Naive thymus-derived CD4-positive, alpha-beta T cell (primary cell): ENCODE measurements at regions not wholly inside any gene's neighbourhood (a gene's known extent, or its start where the extent isn't known, plus 50 kb on each side); places are given as distances from the start of the nearest gene placed in this dataset.

Experiments
- ATAC-seq: fragments of 150-1000 bp; cut with Tn5 transposase; 2 replicates; pipeline ENCODE4 v1.10.0; 2021; ENCODE audit warnings: mild to moderate bottlenecking, moderate library complexity
- CTCF ChIA-PET: fragments of 350-600 bp; sonication (Branson Sonifier 250); formaldehyde crosslinking; loops from one replicate; lab custom pipeline; 2021; ENCODE audit warnings: antibody characterized with exemption; lab: Charles Lee
- POLR2A ChIA-PET: fragments of 350-600 bp; sonication (Branson Sonifier 250); formaldehyde crosslinking; loops from one replicate; lab custom pipeline; 2021; ENCODE audit warnings: antibody characterized with exemption, inconsistent platforms; lab: Charles Lee
- DNase-seq, 9 donors: peaks; one replicate each; pipeline versions ENCODE4 v3.0.0 to v3.0.0-alpha.2; 2020 to 2022; ENCODE audit warnings: mixed read lengths in 1 of 9
- H3K27ac ChIP-seq: one replicate; pipeline ENCODE4 v1.7.0; 2013; ENCODE audit warnings: mild to moderate bottlenecking, low read depth, low read length, moderate library complexity
- H3K27me3 ChIP-seq, 2 donors: one replicate each; pipeline ENCODE4 v1.7.0; 2013; ENCODE audit warnings: low read length in 2 of 2, mild to moderate bottlenecking in 2 of 2, moderate library complexity in 2 of 2; ENCODE audit not compliant: control insufficient read depth in 2 of 2, insufficient read depth in 2 of 2
- H3K36me3 ChIP-seq, 3 experiments: 1 replicate in 2 of 3; 2 replicates in 1 of 3; pipeline ENCODE4 v1.7.0; 2013; ENCODE audit warnings: low read length in 3 of 3, mild to moderate bottlenecking in 3 of 3, moderate library complexity in 1 of 3; ENCODE audit not compliant: insufficient read depth in 3 of 3, control insufficient read depth in 2 of 3
- H3K4me1 ChIP-seq, 2 donors: one replicate each; pipeline ENCODE4 v1.7.0; 2013; ENCODE audit warnings: low read length in 2 of 2, mild to moderate bottlenecking in 2 of 2, moderate library complexity in 1 of 2; ENCODE audit not compliant: control insufficient read depth in 2 of 2, insufficient read depth in 2 of 2
- H3K4me3 ChIP-seq: 2 replicates; pipeline ENCODE4 v1.7.0; 2013; ENCODE audit warnings: mild to moderate bottlenecking, low read length
- H3K9me3 ChIP-seq, 3 experiments: 1 replicate in 2 of 3; 2 replicates in 1 of 3; pipeline ENCODE4 v1.7.0; 2013; ENCODE audit warnings: low read length in 3 of 3; ENCODE audit not compliant: control insufficient read depth in 2 of 3
- H3K27ac Mint-ChIP-seq, 9 donors: one replicate each; pipeline ENCODE4 v1.8.0; 2020 to 2022; ENCODE audit warnings: mixed read lengths in 9 of 9, mild to moderate bottlenecking in 8 of 9, moderate library complexity in 5 of 9, inconsistent platforms in 2 of 9
- H3K27me3 Mint-ChIP-seq, 5 donors: one replicate each; pipeline ENCODE4 v1.8.0; 2021 to 2022; ENCODE audit warnings: mixed read lengths in 5 of 5, mild to moderate bottlenecking in 1 of 5
- H3K36me3 Mint-ChIP-seq, 5 donors: one replicate each; pipeline ENCODE4 v1.8.0; 2020 to 2022; ENCODE audit warnings: mixed read lengths in 5 of 5, mild to moderate bottlenecking in 3 of 5, inconsistent platforms in 1 of 5
- H3K4me1 Mint-ChIP-seq, 7 donors: one replicate each; pipeline ENCODE4 v1.8.0; 2020 to 2022; ENCODE audit warnings: mixed read lengths in 7 of 7, mild to moderate bottlenecking in 3 of 7, inconsistent platforms in 1 of 7
- H3K4me3 Mint-ChIP-seq, 10 donors: one replicate each; pipeline ENCODE4 v1.8.0; 2020 to 2022; ENCODE audit warnings: mild to moderate bottlenecking in 10 of 10, mixed read lengths in 10 of 10, moderate library complexity in 6 of 10, inconsistent platforms in 2 of 10
- H3K9me3 Mint-ChIP-seq, 11 donors: one replicate each; pipeline ENCODE4 v1.8.0; 2020 to 2022; ENCODE audit warnings: mixed read lengths in 11 of 11, mild to moderate bottlenecking in 4 of 11, inconsistent platforms in 1 of 11, moderate library complexity in 1 of 11
- intact Hi-C, 2 donors: fragments of 100-400 bp; cut with micrococcal nuclease; formaldehyde crosslinking; loops; one replicate each; pipeline ENCODE4 v1.15.1; 2023

- CTCF ChIA-PET, result no interaction called here
- Histone ChIP-seq H3K4me3 (no peak overlapping the region), H3K4me1 (no peaks in the 10 kb centered on the region), H3K9me3 (no peaks in the 10 kb centered on the region), H3K27me3 (no peaks in the 10 kb centered on the region), H3K27ac (no peak overlapping the region), H3K36me3 (no peaks in the 10 kb centered on the region)
- Mint-ChIP-seq H3K36me3 (no peaks in the 10 kb centered on the region), H3K9me3 (peaks cover 0 to 3% (median 0%) of the 10 kb centered on the region in 11 donors), H3K27ac (no peak overlapping the region), H3K27me3 (peaks cover 4 to 34% (median 15%) of the 10 kb centered on the region in 5 donors), H3K4me3 (no peak overlapping the region), H3K4me1 (no peaks in the 10 kb centered on the region)
- POLR2A ChIA-PET, result no interaction called here
- intact Hi-C loops, result no loop called here
- DNase-seq, result no peak
- ATAC-seq, result no peak
Measured at GRCh38 chr3:124256599-124256998, 264.7 kb upstream of the ROPN1 start.

- H3K4me3 Mint-ChIP-seq, result no peak overlapping the region
- CTCF ChIA-PET, result no interaction called here
- peaks cover 4 to 27% (median 19%) of the 10 kb centered on the region in 5 donors for H3K27me3 Mint-ChIP-seq
- POLR2A ChIA-PET, result no interaction called here
- H3K27me3 ChIP-seq, result no peaks in the 10 kb centered on the region
- no peaks in the 10 kb centered on the region for H3K36me3 Mint-ChIP-seq
- H3K36me3 ChIP-seq, result no peaks in the 10 kb centered on the region
- no peak overlapping the region for H3K4me3 ChIP-seq
- no peaks in the 10 kb centered on the region for H3K9me3 ChIP-seq
- H3K9me3 Mint-ChIP-seq, result peaks cover 0 to 3% (median 0%) of the 10 kb centered on the region in 11 donors
- DNase-seq (no peak), ATAC-seq (no peak)
- no peak overlapping the region for H3K27ac ChIP-seq
- no peak overlapping the region for H3K27ac Mint-ChIP-seq
- intact Hi-C loops, result no loop called here
- no peaks in the 10 kb centered on the region for H3K4me1 ChIP-seq
- no peaks in the 10 kb centered on the region for H3K4me1 Mint-ChIP-seq
Measured at GRCh38 chr3:124257336-124257864, 265.5 kb upstream of the ROPN1 start.

DNA sequence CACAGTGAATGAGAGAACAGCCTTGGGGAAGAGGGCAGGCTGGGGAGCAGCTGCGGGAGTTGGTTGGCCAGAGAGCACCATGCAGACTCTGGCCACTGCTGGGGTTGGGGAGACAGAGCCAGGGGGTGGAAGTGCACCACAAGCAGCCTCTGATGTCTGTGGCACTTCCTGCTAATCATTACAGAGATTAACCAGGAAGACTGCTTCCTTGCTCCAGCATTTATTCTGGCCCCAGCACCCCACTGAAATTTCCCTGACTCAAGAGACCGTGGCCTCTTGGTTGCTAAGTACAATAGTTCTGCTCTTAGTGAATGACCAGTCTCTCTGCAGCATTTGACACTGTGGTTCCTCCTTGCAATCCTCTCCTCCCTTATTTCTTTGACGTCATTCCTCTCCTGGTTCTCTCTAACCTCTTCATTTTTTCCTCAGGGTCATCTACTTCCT is 266.2 kb upstream of the ROPN1 start:
- H3K36me3 Mint-ChIP-seq, result no peaks in the 10 kb centered on the region

DNA sequence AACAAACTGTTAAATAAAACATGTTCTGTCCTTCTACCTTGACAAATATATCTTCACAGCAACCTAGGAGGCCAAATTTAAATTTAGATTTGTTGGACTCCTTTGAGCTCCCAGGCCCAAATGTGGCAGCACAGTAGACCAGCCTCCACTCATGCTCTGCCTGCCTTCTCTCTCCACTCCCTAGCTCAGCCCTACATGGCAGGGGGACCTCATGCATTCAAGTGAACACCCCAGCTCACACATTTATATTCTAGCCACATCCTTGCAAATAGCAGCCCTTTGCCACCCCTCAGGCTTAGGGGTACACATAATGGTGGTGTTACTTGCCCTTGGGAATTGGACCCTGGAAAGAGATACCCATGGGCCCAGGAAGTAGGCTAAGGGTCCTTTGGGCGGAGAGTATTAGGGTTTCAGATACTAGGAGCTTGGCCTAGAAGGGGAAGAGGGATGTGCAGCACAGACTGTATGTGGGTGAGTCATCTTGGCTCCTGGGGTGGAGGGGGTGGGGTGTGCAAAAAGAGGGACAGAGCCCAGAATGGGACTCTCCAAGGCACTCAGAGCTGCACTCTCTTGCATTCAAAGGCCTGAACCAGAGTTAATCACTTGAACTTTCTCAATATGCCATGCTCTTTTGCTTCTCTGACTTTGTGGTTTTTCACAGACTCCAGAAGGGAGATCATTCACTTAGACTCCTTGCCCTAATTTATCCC is 268.4 kb upstream of the ROPN1 start:
- Mint-ChIP-seq H3K4me3 (no peak overlapping the region), H3K9me3 (peaks cover 0 to 2% (median 0%) of the 10 kb centered on the region in 11 donors), H3K4me1 (no peaks in the 10 kb centered on the region), H3K27me3 (peaks cover 4 to 17% (median 13%) of the 10 kb centered on the region in 5 donors), H3K36me3 (no peaks in the 10 kb centered on the region), H3K27ac (no peak overlapping the region)
- POLR2A ChIA-PET, result no interaction called here
- no peaks in the 10 kb centered on the region for H3K4me1 ChIP-seq
- intact Hi-C loops, result no loop called here
- H3K36me3 ChIP-seq, result no peaks in the 10 kb centered on the region
- H3K27ac ChIP-seq, result no peak overlapping the region
- no peak for ATAC-seq
- no peak overlapping the region for H3K4me3 ChIP-seq
- no peaks in the 10 kb centered on the region for H3K9me3 ChIP-seq
- no peaks in the 10 kb centered on the region for H3K27me3 ChIP-seq
- CTCF ChIA-PET, result no interaction called here
- no peak for DNase-seq

More for the DNA sequence above, 266.2 kb upstream of the ROPN1 start:
- Mint-ChIP-seq H3K4me1 (no peaks in the 10 kb centered on the region), H3K4me3 (no peak overlapping the region), H3K27ac (no peak overlapping the region), H3K27me3 (peaks cover 4 to 22% (median 19%) of the 10 kb centered on the region in 5 donors), H3K9me3 (peaks cover 0 to 3% (median 0%) of the 10 kb centered on the region in 11 donors)
- intact Hi-C loops, result no loop called here
- Histone ChIP-seq H3K9me3 (no peaks in the 10 kb centered on the region), H3K27me3 (no peaks in the 10 kb centered on the region), H3K4me3 (no peak overlapping the region), H3K4me1 (no peaks in the 10 kb centered on the region), H3K36me3 (no peaks in the 10 kb centered on the region), H3K27ac (no peak overlapping the region)
- POLR2A ChIA-PET, result no interaction called here
- ATAC-seq, result no peak
- CTCF ChIA-PET, result no interaction called here
- no peak for DNase-seq

DNA sequence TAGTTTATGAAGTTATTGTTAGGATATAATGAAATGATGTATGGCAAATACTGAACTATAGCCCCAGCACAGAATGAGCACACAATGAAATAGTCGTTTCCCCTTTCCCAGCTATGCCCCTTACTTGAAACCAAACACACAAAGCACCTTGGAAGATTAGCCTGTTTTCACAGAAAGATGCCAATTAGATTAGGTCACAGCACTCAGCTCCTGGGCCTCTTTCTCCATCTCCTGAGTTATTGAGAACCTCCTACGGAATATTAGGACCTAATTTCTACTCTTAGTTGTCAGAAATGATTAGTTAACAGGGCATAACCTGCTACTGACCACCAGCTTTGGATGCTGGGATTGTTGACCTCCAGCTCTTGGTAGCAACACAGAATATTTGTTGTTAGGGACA is 269.4 kb upstream of the ROPN1 start:
- H3K27me3 Mint-ChIP-seq, result peaks cover 4 to 10% (median 4%) of the 10 kb centered on the region in 5 donors
- Histone ChIP-seq H3K4me3 (no peak overlapping the region), H3K27me3 (no peaks in the 10 kb centered on the region), H3K27ac (no peak overlapping the region), H3K4me1 (no peaks in the 10 kb centered on the region), H3K36me3 (no peaks in the 10 kb centered on the region), H3K9me3 (no peaks in the 10 kb centered on the region)
- intact Hi-C loops, result no loop called here
- ChIA-PET POLR2A (no interaction called here), CTCF (no interaction called here)
- no peak overlapping the region for H3K4me3 Mint-ChIP-seq
- no peak overlapping the region for H3K27ac Mint-ChIP-seq
- H3K4me1 Mint-ChIP-seq, result no peaks in the 10 kb centered on the region
- ATAC-seq (no peak), DNase-seq (no peak)
- peaks cover 0 to 2% (median 0%) of the 10 kb centered on the region in 11 donors for H3K9me3 Mint-ChIP-seq
- no peaks in the 10 kb centered on the region for H3K36me3 Mint-ChIP-seq

- no peak overlapping the region for H3K27ac Mint-ChIP-seq
- no peaks in the 10 kb centered on the region for H3K36me3 ChIP-seq
- ATAC-seq, result no peak
- H3K4me3 Mint-ChIP-seq, result no peak overlapping the region
- H3K9me3 ChIP-seq, result no peaks in the 10 kb centered on the region
- intact Hi-C loops, result no loop called here
- no peaks in the 10 kb centered on the region for H3K4me1 ChIP-seq
- H3K27me3 Mint-ChIP-seq, result peaks cover 0 to 10% (median 4%) of the 10 kb centered on the region in 5 donors
- no peak overlapping the region for H3K4me3 ChIP-seq
- no peak for DNase-seq
- H3K36me3 Mint-ChIP-seq, result no peaks in the 10 kb centered on the region
- ChIA-PET POLR2A (no interaction called here), CTCF (no interaction called here)
- no peaks in the 10 kb centered on the region for H3K27me3 ChIP-seq
- no peaks in the 10 kb centered on the region for H3K4me1 Mint-ChIP-seq
- H3K9me3 Mint-ChIP-seq, result no peaks in the 10 kb centered on the region
- H3K27ac ChIP-seq, result no peak overlapping the region
Measured at GRCh38 chr3:124263168-124263567, 271.2 kb upstream of the ROPN1 start.

DNA sequence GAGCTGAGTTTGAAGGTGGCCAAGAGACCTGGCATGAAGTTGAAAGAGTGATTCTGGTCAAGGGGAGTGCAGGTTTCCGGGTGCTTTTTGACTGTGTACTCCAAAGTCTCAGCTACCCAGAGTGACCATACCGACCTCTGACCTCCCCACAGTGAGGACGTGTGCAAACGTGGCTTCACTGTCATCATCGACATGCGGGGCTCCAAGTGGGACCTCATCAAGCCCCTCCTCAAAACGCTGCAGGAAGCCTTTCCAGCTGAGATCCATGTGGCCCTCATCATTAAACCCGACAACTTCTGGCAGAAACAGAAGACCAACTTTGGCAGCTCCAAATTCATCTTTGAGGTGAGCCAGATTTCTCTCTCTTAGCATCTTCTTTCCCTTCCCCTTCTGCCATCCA is 272.4 kb upstream of the ROPN1 start:
- ChIA-PET CTCF (no interaction called here), POLR2A (no interaction called here)
- Histone ChIP-seq H3K4me1 (no peaks in the 10 kb centered on the region), H3K36me3 (no peaks in the 10 kb centered on the region), H3K27ac (no peak overlapping the region), H3K9me3 (no peaks in the 10 kb centered on the region), H3K4me3 (no peak overlapping the region), H3K27me3 (no peaks in the 10 kb centered on the region)
- Mint-ChIP-seq H3K9me3 (no peaks in the 10 kb centered on the region), H3K4me3 (no peak overlapping the region), H3K4me1 (no peaks in the 10 kb centered on the region), H3K36me3 (no peaks in the 10 kb centered on the region), H3K27ac (no peak overlapping the region), H3K27me3 (peaks cover 0 to 6% (median 4%) of the 10 kb centered on the region in 5 donors)
- intact Hi-C loops, result no loop called here
- no peak for DNase-seq
- ATAC-seq, result no peak
